Psoas muscle (tissue), 7 donors: ENCODE measurements at regions not wholly inside any gene's neighbourhood (a gene's known extent, or its start where the extent isn't known, plus 50 kb on each side); places are given as distances from the start of the nearest gene placed in this dataset.
A peak's percentile ranks its signal among the peaks of the same experiment; 100 is the strongest.

Source experiments
- ATAC-seq, 4 donors: fragments of 200-7000 bp; cut with Tn5 transposase; one replicate each; pipeline ENCODE4 v1.9.1; 2020; ENCODE audit warnings: moderate library complexity in 3 of 4, mild to moderate bottlenecking in 2 of 4
- DNase-seq, 2 donors: peaks; one replicate each; pipeline ENCODE4 v3.0.0-alpha.2; 2020
- H3K27ac ChIP-seq: fragments of 200-600 bp; one replicate; pipeline ENCODE4 v1.8.0; 2022
- H3K27me3 ChIP-seq, 3 donors: fragments of 200-600 bp in 1 of 3; one replicate each; pipeline versions ENCODE4 v1.6.1 to v1.8.0; 2013 to 2022; ENCODE audit warnings: low read length in 2 of 3, mild to moderate bottlenecking in 2 of 3, moderate library complexity in 1 of 3; ENCODE audit not compliant: insufficient read depth in 3 of 3
- H3K36me3 ChIP-seq, 2 donors: fragments of 200-600 bp in 1 of 2; one replicate each; pipeline versions ENCODE4 v1.6.1 to v1.8.0; 2013 to 2022; ENCODE audit warnings: low read depth in 1 of 2, mild to moderate bottlenecking in 1 of 2, moderate library complexity in 1 of 2; ENCODE audit not compliant: insufficient read depth in 1 of 2
- H3K4me1 ChIP-seq: fragments of 200-600 bp; one replicate; pipeline ENCODE4 v1.8.0; 2022
- H3K4me3 ChIP-seq: fragments of 200-600 bp; one replicate; pipeline ENCODE4 v1.8.0; 2022; ENCODE audit warnings: mild to moderate bottlenecking
- H3K9me3 ChIP-seq: fragments of 200-600 bp; one replicate; pipeline ENCODE4 v1.8.0; 2022
- WGBS, 3 donors: extraction: QIAGEN DNeasy Blood & Tissue Kit; methylation state at CpG; one replicate each; pipeline versions ENCODE4 v1.1.6 to v1.1.7; 2013; 5-methylcytosine and 5-hydroxymethylcytosine counted together
- intact Hi-C, 2 donors: fragments of 100-400 bp; cut with DNase I; formaldehyde crosslinking; loops; one replicate each; pipeline versions ENCODE4 v1.11.0 to v1.14.2; 2022
- TF ChIP-seq, protein P1 (sequence below): fragments of 200-600 bp; IDR thresholded peaks from one replicate; pipeline ENCODE4 v1.8.0; 2022; ENCODE audit warnings: antibody characterized with exemption
- donor health status: healthy with polysubstance abuse.
- donor health status: DM: no; HTN: no; CAD: no; lungs with moderate emphysema.
- donor health status: Bipolar disorder and iron deficiency.
- donor health status: healthy.
- donor health status: DM: yes; HTN: yes; CAD: no.
- donor health status: DM: no; HTN: no; CAD: no.
- donor health status: DM: yes; HTN: yes; CAD: no.

DNA sequence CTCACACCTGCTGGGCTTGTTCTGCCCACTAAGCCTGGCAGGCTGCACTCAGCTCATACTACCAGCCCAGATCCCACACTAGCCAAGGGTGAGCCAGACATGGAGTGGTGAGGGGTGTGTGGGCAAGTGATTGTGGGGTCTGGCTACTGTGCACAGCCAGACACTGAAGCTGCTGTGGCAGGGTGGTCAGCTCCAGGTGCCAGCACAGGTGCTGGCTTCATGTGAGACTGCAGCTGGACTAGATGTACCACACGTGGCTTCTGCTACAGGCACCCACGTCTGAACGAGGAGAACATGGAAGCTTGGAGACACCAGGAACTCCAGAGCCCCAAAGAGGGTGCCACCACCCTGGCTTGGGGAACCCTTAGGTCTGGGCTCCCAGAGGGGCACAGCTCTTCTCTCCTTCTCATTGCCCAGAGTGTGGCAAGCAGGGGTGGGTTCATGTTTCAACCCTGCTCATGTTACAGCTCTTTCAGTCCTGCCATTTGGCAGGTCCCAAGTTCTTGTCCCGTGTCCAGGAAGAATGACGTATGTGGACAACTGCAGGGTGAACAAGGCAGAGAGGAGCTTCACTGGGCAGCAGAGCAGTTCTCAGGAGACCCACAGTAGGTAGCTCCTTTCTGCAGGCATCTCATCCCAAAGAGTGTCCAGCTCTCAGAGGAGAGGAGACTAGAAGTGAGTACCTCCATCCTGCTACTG is 1624.2 kb upstream of the TMEFF2 start:
- DNase-seq (no peak), ATAC-seq (peak in 1 of 4 donors; percentile 55)
- intact Hi-C loops: no loop called here
- Histone ChIP-seq H3K27ac (no peak overlapping the region), H3K4me3 (no peak overlapping the region), H3K36me3 (no peaks in the 10 kb centered on the region), H3K4me1 (no peaks in the 10 kb centered on the region), H3K9me3 (no peaks in the 10 kb centered on the region), H3K27me3 (no peaks in the 10 kb centered on the region)
- 36 to 49% (median 41%) methylated on average over 5 of the region's 5 CpGs for WGBS, 3 donors
- TF ChIP-seq, protein P1, sequence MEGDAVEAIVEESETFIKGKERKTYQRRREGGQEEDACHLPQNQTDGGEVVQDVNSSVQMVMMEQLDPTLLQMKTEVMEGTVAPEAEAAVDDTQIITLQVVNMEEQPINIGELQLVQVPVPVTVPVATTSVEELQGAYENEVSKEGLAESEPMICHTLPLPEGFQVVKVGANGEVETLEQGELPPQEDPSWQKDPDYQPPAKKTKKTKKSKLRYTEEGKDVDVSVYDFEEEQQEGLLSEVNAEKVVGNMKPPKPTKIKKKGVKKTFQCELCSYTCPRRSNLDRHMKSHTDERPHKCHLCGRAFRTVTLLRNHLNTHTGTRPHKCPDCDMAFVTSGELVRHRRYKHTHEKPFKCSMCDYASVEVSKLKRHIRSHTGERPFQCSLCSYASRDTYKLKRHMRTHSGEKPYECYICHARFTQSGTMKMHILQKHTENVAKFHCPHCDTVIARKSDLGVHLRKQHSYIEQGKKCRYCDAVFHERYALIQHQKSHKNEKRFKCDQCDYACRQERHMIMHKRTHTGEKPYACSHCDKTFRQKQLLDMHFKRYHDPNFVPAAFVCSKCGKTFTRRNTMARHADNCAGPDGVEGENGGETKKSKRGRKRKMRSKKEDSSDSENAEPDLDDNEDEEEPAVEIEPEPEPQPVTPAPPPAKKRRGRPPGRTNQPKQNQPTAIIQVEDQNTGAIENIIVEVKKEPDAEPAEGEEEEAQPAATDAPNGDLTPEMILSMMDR: no peak

DNA sequence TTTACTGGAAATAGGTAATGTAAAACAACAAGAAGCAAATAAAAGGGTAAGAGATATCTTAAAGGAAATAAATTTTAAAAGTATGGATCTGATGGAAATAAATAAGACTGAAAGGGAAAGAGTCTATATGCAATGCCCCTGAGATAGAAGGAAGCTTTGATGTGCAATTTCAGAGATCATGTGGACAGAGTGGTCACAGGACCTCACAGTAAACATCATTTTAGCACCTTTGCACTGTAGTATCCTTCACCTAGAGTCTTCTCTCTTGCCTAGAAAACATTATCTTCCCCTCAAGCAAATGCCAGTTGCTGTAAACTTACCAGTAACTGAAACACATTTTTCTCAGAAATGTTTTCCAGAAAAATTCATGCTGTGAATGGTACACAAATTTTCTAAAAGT is 1621.3 kb upstream of the TMEFF2 start:
- H3K36me3 ChIP-seq: no peaks in the 10 kb centered on the region
- TF ChIP-seq, protein P1: no peak
- intact Hi-C loops: no loop called here
- H3K4me1 ChIP-seq: no peaks in the 10 kb centered on the region
- no peaks in the 10 kb centered on the region for H3K9me3 ChIP-seq
- H3K27me3 ChIP-seq: no peaks in the 10 kb centered on the region
- DNase-seq (no peak), ATAC-seq (no peak)
- no peak overlapping the region for H3K27ac ChIP-seq
- H3K4me3 ChIP-seq: no peak overlapping the region

DNA sequence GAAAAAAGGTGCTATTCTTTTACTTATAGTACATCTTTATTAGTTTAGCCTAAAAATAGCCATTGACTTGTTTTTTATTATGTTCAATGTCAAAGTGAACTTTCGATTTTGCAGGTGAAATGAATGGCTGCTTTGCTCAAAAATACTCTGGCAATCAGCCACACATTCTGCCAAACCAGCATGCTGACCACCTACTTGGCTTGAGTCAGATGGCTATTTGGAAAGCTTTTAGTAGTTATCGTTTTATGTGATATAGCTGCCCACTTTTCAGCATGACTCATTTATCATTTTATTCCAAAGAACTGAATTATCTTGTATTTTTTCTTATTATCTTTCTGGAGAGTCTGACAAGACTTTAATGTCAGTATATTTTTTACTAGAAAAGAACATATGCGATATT is 1615.8 kb upstream of the TMEFF2 start:
- no peak overlapping the region for H3K4me3 ChIP-seq
- no peak overlapping the region for H3K27ac ChIP-seq
- TF ChIP-seq, protein P1: no peak
- intact Hi-C loops: no loop called here
- H3K36me3 ChIP-seq: no peaks in the 10 kb centered on the region
- no peak for DNase-seq
- no peak for ATAC-seq
- WGBS, 3 donors: 58 to 68% (median 60%) methylated on average over 3 of the region's 3 CpGs
- H3K9me3 ChIP-seq: no peaks in the 10 kb centered on the region
- H3K4me1 ChIP-seq: no peaks in the 10 kb centered on the region
- no peaks in the 10 kb centered on the region for H3K27me3 ChIP-seq

DNA sequence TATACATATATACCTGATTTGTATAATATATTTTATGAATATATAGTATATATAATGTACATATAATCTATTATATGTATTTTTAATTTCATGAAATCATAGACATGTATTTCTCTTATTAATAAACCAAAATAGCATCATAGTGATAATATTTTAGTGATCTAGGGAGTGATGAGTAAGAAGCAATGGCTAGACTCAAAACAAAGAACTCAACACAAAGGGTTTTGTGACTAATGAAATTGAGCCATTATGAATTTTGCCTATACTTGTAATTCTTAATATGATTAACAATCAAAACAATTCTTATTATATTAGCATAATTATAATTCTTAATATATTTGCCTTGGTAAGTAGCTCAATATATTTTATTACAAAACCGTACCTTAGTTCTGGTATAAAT is 1614.1 kb upstream of the TMEFF2 start:
- intact Hi-C loops: no loop called here
- WGBS, 3 donors: 90 to 98% (median 90%) methylated on average over 1 of the region's 1 CpG
- TF ChIP-seq, protein P1: no peak

More for the DNA sequence above, 1614.1 kb upstream of the TMEFF2 start:
- Histone ChIP-seq H3K4me1 (no peaks in the 10 kb centered on the region), H3K4me3 (no peak overlapping the region), H3K36me3 (no peaks in the 10 kb centered on the region), H3K27me3 (no peaks in the 10 kb centered on the region), H3K27ac (no peak overlapping the region), H3K9me3 (no peaks in the 10 kb centered on the region)
- DNase-seq (no peak), ATAC-seq (no peak)
